AG10803 (cell line): ENCODE measurements at regions not wholly inside any gene's neighbourhood (a gene's known extent, or its start where the extent isn't known, plus 50 kb on each side); places are given as distances from the start of the nearest gene placed in this dataset.

Experiments used
- DNase-seq: peaks from one replicate; pipeline ENCODE4 v3.0.0; 2010; ENCODE audit warnings: low read depth
- H3K4me3 ChIP-seq: 2 replicates; pipeline ENCODE4 v1.5.1; 2011; ENCODE audit warnings: mild to moderate bottlenecking, low read length, control low read depth
- CTCF ChIP-seq: conservative IDR thresholded peaks from 2 replicates; pipeline ENCODE4 v1.5.1; 2011; ENCODE audit warnings: mild to moderate bottlenecking, low read length, control low read depth, inconsistent platforms

DNA sequence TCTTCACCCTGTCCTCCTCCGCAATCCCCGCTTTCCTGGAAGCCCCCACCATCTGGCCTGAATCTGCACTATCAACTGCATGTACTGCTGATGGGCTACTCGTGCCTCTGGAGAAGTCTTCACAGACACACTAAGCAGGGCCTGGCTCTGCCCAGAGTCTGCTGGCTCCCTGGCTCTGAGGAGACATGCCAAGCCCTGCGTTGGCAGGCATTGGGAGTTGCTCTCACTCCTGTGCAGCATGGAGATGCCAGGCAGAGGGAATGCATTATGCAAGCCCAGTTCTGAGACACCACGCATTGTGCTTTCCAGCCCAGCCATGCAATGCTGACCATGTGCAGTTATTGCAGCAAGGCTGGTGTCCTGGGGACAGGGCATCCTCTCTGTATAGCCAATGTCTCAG is 314.6 kb downstream of the CXCL12 start:
- no peak for DNase-seq
- no peak for TF ChIP-seq CTCF
- H3K4me3 ChIP-seq = no peak overlapping the region

DNA sequence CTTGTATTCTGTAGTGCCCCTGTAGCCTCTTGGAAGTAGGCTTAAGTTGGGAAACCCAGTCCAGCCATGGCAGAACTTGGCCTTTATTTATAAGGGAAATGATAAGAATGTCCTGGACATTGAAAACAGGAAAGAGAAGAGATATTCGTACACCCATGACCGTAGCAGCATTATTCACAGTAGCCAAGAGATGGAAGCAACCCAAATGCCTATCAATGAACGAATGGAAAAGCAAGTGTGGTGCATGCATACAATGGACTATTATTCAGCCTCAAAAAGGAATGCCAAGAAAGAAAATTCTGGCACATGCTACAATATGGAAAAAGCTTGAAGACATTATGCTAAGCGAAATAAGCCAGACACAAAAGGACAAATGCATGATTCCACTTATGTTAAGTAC is 315.3 kb downstream of the CXCL12 start:
- no peak overlapping the region for H3K4me3 ChIP-seq
- no peak for DNase-seq
- no peak for TF ChIP-seq CTCF

GRCh38 chr10:44068716-44069482 is 316.0 kb downstream of the CXCL12 start:
- no peak overlapping the region for H3K4me3 ChIP-seq
- peak; percentile 42 for DNase-seq
- no peak for TF ChIP-seq CTCF

GRCh38 chr10:44067432-44067831 is 317.5 kb downstream of the CXCL12 start:
- TF ChIP-seq CTCF = no peak
- H3K4me3 ChIP-seq = no peak overlapping the region
- no peak for DNase-seq

DNA sequence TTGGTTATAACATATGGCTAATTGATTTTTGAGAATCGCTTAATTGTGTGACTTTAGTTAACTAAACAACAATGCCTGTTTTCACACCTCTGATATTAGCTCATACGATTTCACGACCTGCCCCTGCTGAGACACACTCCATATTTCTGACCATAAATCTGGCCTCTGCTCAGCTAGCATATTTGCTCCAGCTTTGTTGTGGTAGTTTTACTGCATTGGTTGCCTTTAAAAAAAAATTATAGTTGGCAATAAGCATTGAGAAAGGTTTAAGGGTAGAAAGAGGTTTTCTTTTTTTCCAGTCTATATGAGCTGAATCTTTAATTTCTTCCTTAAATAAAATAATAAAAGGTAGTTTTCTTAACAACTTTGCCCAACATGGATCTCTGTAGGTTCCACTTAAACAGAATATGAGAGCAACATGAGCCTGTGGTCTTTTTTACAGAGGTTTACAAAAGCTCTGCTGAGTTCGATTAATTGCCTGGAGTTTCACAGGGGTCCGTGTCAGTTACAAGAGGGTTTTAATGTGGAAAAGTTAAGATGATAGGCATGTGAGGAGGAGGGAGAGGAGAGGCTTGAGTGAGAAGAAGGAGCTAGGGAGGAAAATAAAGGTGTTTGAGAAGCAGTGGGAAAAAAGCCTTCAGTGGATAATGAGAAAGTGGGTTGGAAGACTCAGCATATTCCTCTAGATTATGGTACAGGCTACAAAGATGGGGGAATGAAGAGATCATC is 318.2 kb downstream of the CXCL12 start:
- DNase-seq = peak; percentile 64
- H3K4me3 ChIP-seq = no peak overlapping the region
- TF ChIP-seq CTCF = no peak

DNA sequence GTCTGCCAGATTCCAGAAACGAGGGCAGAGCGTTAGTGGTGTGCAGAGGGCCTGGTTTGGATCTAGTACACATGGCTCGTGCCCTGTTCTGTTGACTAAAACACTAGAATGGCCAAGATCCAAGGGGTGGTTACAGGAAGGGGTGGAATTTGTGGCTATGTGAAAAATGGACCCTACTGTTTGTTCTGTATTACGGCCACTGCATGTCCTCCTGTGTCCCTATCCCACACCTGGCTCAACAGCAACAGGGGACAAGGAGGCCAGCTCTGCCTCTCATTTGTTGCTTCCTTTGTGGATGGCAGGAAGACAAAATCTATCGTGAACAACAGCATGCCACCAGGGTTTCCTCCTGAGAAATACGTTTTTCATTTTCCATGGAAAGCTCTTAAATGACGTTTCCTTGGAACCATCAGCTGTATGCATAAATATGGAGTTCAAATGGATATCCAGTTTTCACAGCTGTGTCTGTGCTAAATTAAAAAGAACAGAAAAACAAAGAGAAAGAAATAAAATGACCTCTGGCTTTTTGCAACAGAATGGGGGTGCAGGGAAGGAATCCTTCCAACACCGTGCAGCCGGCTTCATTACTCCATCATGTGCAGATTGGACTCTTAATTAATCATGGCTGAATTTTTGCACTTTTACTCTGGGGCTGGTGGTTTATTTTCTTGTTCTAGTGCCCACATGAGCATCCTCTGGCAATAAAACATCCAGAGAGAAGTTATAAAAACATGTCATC is 318.9 kb downstream of the CXCL12 start:
- DNase-seq = no peak
- TF ChIP-seq CTCF = no peak
- H3K4me3 ChIP-seq = no peak overlapping the region
